ENCODE measurements at regions not wholly inside any gene's neighbourhood (a gene's known extent, or its start where the extent isn't known, plus 50 kb on each side); places are given as distances from the start of the nearest gene placed in this dataset.

DNA sequence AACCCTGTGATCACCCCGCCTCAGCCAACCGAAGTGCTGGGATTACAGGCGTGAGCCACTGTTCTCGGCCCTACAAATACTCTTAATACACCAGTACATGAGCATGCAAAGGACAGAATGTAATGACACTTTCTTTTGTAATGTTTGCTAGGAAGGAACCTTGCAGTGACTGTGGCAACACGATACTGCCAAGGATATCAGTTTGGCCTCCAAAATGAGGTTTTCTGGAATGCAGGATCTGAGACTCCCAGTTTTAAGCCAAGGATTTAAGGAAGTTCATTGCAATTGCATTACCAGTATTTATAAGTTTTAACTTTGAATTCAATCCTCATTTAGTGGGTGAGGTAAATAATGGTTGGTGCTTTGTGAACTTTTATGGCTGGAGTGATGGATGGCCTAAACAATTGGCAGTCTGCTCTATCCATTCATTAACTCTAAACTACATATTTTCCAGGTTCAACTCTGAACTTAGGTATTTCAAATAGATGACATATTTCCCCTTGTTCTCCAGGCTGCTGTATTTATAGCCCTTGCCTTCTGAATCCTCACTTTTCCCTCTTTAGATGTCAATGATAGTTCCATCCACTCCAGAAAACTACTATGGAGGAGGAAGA is 330.3 kb downstream of the C11orf87 start:
- no peak for DNase-seq (ENCODE audit: extremely low spot score)
- ChIA-PET CTCF (no interaction called here), POLR2A (no interaction called here)
- no peak for TF ChIP-seq ARNT (IDR thresholded peaks at IDR 0.05)
- TF ChIP-seq NFRKB (IDR thresholded peaks at IDR 0.05) = no peak
- TF ChIP-seq FOXA1 (IDR thresholded peaks at IDR 0.05) = no peak
- TF ChIP-seq SP1 (IDR thresholded peaks at IDR 0.05) = no peak
- no peak for TF ChIP-seq FOXK2 (IDR thresholded peaks at IDR 0.05)
- TF ChIP-seq LEF1 (IDR thresholded peaks at IDR 0.05; ENCODE audit: borderline replicate concordance) = no peak
- no peak for TF ChIP-seq BHLHE40 (IDR thresholded peaks at IDR 0.05; ENCODE audit: borderline replicate concordance)
- TF ChIP-seq, protein P1, sequence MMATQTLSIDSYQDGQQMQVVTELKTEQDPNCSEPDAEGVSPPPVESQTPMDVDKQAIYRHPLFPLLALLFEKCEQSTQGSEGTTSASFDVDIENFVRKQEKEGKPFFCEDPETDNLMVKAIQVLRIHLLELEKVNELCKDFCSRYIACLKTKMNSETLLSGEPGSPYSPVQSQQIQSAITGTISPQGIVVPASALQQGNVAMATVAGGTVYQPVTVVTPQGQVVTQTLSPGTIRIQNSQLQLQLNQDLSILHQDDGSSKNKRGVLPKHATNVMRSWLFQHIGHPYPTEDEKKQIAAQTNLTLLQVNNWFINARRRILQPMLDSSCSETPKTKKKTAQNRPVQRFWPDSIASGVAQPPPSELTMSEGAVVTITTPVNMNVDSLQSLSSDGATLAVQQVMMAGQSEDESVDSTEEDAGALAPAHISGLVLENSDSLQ (IDR thresholded peaks at IDR 0.05) = no peak
- TF ChIP-seq FOXM1 (IDR thresholded peaks at IDR 0.05; ENCODE audit: borderline replicate concordance) = no peak

DNA sequence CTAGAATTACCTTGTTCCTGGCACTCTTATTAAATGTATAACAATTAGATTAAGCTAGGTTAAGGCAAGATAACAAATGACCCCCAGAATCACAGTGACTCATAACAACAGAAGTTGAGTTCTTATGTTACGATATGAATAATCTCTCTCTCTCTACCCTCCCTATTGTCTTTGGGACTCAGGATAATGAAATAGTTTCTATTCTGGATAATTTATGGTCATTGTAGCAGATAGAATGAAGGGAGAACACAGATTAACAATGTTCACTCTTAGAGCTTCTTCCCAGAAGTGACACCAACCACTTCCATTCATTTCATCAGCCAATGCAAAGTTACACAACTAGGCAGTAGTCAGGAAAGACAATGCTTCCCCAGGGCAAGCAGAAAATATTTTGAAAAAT is 334.5 kb downstream of the C11orf87 start:
- TF ChIP-seq BHLHE40 (IDR thresholded peaks at IDR 0.05; ENCODE audit: borderline replicate concordance) (no peak), FOXK2 (IDR thresholded peaks at IDR 0.05) (no peak), ELF4 (IDR thresholded peaks at IDR 0.05) (no peak), LEF1 (IDR thresholded peaks at IDR 0.05; ENCODE audit: borderline replicate concordance) (no peak), ARNT (IDR thresholded peaks at IDR 0.05) (no peak), SP1 (IDR thresholded peaks at IDR 0.05) (no peak), CTBP1 (IDR thresholded peaks at IDR 0.05; ENCODE audit: borderline replicate concordance) (no peak), SUZ12 (IDR thresholded peaks at IDR 0.05) (no peak), TARDBP (IDR thresholded peaks at IDR 0.05) (no peak), FOXM1 (IDR thresholded peaks at IDR 0.05; ENCODE audit: borderline replicate concordance) (no peak)
- TF ChIP-seq, protein P1 (IDR thresholded peaks at IDR 0.05) = no peak
- no peak for DNase-seq (ENCODE audit: extremely low spot score)
- ChIA-PET POLR2A (no interaction called here), CTCF (no interaction called here)

DNA sequence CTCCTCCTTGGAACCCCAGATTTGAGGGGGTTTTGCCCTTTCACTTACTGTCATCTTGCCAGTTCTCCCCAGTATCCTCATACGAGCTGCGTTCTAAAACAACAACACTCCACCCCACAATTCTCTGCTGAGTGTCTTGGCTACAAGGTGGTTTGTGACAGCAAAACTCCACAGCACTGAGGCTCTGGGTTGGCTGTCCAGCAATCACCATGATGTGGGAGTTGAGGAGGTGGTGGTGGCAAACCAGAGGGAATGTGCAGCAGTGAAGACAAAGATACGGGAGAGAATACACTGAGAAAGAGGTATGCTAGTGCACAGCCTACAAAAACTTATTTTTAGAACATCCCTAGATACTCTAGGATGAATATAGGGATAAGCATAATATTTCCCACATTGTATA is 335.0 kb downstream of the C11orf87 start:
- TF ChIP-seq NFRKB (IDR thresholded peaks at IDR 0.05) (no peak), TARDBP (IDR thresholded peaks at IDR 0.05) (no peak), SUZ12 (IDR thresholded peaks at IDR 0.05) (no peak), FOXK2 (IDR thresholded peaks at IDR 0.05) (no peak)
- ChIA-PET POLR2A (no interaction called here), CTCF (no interaction called here)
- no peak for DNase-seq (ENCODE audit: extremely low spot score)

DNA sequence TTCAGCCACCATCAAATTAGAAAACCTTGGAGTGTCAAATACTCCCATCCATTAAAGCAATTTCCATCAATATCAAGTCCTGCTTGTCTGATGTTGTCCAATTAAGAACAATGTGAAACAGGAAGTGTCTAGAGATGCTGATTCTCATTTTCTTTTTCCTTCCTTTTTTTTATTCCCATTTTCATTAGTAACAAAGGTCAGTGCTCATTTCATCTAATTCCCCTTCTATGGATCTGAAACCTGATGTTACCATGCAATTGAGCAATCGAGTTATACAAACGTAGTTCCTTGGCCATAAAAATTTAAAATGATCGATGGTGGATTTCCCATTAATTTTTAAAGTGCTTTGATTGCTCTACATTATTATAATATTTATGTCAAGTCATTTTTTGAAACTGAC is 330.6 kb upstream of the ZC3H12C start:
- ChIA-PET CTCF (no interaction called here), POLR2A (no interaction called here)
- TF ChIP-seq FOXK2 (IDR thresholded peaks at IDR 0.05) (no peak), L3MBTL2 (conservative IDR thresholded peaks at IDR 0.05) (no peak), ELF4 (IDR thresholded peaks at IDR 0.05) (no peak), FOXM1 (IDR thresholded peaks at IDR 0.05; ENCODE audit: borderline replicate concordance) (no peak), SP1 (IDR thresholded peaks at IDR 0.05) (no peak), SUZ12 (IDR thresholded peaks at IDR 0.05) (no peak)
- no peak for DNase-seq (ENCODE audit: extremely low spot score)

DNA sequence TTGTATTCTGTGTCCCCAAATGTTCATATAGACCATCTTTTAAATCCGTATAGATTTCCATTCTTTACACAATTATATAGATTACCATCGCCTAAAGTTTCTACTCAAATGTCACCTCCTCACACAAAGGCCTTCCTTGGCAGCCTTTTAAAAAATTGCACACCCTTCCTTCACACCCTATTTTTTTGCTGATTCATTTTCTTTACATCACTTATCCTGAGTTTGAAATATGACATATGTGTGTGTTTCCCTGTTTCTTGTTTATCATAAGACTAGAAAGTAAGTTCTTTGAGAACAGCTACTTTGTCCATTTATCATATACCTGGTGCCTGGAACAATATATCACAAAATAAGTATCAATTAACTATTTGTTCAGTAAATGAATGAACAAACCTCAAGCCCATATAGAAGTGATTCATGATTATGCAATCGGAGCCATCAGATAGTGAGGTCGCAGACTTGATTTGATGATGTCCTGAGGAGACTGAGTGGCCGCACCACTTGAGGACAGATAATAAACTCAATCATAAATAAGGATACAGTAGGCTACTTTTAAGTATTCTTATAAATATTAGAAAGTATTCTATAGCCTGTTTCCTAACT is 327.4 kb upstream of the ZC3H12C start:
- ChIA-PET POLR2A (no interaction called here), CTCF (no interaction called here)
- TF ChIP-seq LEF1 (IDR thresholded peaks at IDR 0.05; ENCODE audit: borderline replicate concordance) (no peak), HDGF (IDR thresholded peaks at IDR 0.05; ENCODE audit: borderline replicate concordance) (no peak), ELF4 (IDR thresholded peaks at IDR 0.05) (no peak), CTBP1 (IDR thresholded peaks at IDR 0.05; ENCODE audit: borderline replicate concordance) (no peak), FOXA1 (IDR thresholded peaks at IDR 0.05) (no peak)
- TF ChIP-seq, protein P1 (IDR thresholded peaks at IDR 0.05) = no peak
- DNase-seq (ENCODE audit: extremely low spot score) = no peak

DNA sequence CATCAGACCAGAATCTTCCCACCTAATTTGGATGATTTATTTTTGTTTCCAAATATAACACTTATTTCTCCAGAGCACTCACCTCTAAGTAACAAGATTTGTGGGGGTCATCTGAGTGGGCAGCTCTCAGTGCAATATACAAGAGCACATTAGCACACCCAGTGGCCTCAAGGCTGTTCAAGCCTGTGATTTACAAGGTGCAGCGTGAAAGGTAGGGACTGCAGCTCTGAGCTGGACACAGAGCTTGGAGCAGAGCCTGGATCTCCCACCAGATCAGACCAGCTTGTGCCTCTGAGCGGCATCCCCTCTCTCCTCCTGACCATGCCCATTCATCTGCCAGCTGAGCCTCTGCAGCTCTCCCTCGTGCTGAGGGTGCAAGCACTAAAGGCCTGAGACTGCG is 323.3 kb upstream of the ZC3H12C start:
- TF ChIP-seq ELF4 (IDR thresholded peaks at IDR 0.05) (no peak), LEF1 (IDR thresholded peaks at IDR 0.05; ENCODE audit: borderline replicate concordance) (no peak), FOXA1 (IDR thresholded peaks at IDR 0.05) (no peak), TARDBP (IDR thresholded peaks at IDR 0.05) (no peak), BHLHE40 (IDR thresholded peaks at IDR 0.05; ENCODE audit: borderline replicate concordance) (no peak), ZNF384 (IDR thresholded peaks at IDR 0.05) (no peak), CTBP1 (IDR thresholded peaks at IDR 0.05; ENCODE audit: borderline replicate concordance) (no peak), ARNT (IDR thresholded peaks at IDR 0.05) (no peak), L3MBTL2 (conservative IDR thresholded peaks at IDR 0.05) (no peak), FOXK2 (IDR thresholded peaks at IDR 0.05) (no peak)
- TF ChIP-seq, protein P1 (IDR thresholded peaks at IDR 0.05) = no peak
- POLR2A ChIA-PET = no interaction called here
- no peak for DNase-seq (ENCODE audit: extremely low spot score)
- CTCF ChIA-PET = no interaction called here
